Fibroblast of lung (primary cell): ENCODE measurements at regions not wholly inside any gene's neighbourhood (a gene's known extent, or its start where the extent isn't known, plus 50 kb on each side); places are given as distances from the start of the nearest gene placed in this dataset.

ENCODE experiments used
- DNase-seq, 2 donors: peaks; one replicate each; pipeline versions ENCODE4 v3.0.0 to v3.0.0-alpha.2; 2010; ENCODE audit warnings: low read depth in 2 of 2
- H2AFZ ChIP-seq: 2 replicates; pipeline ENCODE4 v1.5.1; 2012; ENCODE audit warnings: low read length, control low read depth, inconsistent platforms
- H3K27ac ChIP-seq: 2 replicates; pipeline ENCODE4 v1.5.1; 2011; ENCODE audit warnings: low read length, control low read depth; ENCODE audit not compliant: insufficient read depth
- H3K27me3 ChIP-seq: 2 replicates; pipeline ENCODE4 v1.5.1; 2011; ENCODE audit warnings: mild to moderate bottlenecking, low read length; ENCODE audit not compliant: control insufficient read depth, insufficient read depth
- H3K36me3 ChIP-seq: 2 replicates; pipeline ENCODE4 v1.5.1; 2011; ENCODE audit warnings: low read length; ENCODE audit not compliant: control insufficient read depth, insufficient read depth
- H3K4me1 ChIP-seq: 2 replicates; pipeline ENCODE4 v1.5.1; 2011; ENCODE audit warnings: low read length; ENCODE audit not compliant: control insufficient read depth, insufficient read depth; ENCODE audit errors: extremely low read depth
- H3K4me2 ChIP-seq: 2 replicates; pipeline ENCODE4 v1.5.1; 2011; ENCODE audit warnings: low read length, control low read depth; ENCODE audit not compliant: insufficient read depth; ENCODE audit errors: extremely low read depth
- H3K4me3 ChIP-seq, 4 experiments: fragments of 200-600 bp in 1 of 4; sonication (generic) in 1 of 4; replicated peaks in 1 of 4; 2 replicates each; pipeline ENCODE4 v1.5.1; 2011 to 2016; ENCODE audit warnings: low read length in 4 of 4, low read depth in 3 of 4, mild to moderate bottlenecking in 3 of 4, control low read depth in 2 of 4, inconsistent platforms in 1 of 4, mixed read lengths in 1 of 4; ENCODE audit not compliant: insufficient read depth in 1 of 4; ENCODE audit errors: control extremely low read depth in 1 of 4
- H3K79me2 ChIP-seq: 2 replicates; pipeline ENCODE4 v1.5.1; 2012; ENCODE audit warnings: mild to moderate bottlenecking, low read length, inconsistent platforms; ENCODE audit not compliant: control insufficient read depth, insufficient read depth
- H3K9ac ChIP-seq: 2 replicates; pipeline ENCODE4 v1.5.1; 2011; ENCODE audit warnings: mild to moderate bottlenecking, low read length, control low read depth; ENCODE audit not compliant: insufficient read depth
- H3K9me3 ChIP-seq: 2 replicates; pipeline ENCODE4 v1.5.1; 2012; ENCODE audit warnings: low read depth, low read length; ENCODE audit not compliant: control insufficient read depth, insufficient read depth
- H4K20me1 ChIP-seq: 2 replicates; pipeline ENCODE4 v1.5.1; 2011; ENCODE audit warnings: low read length; ENCODE audit not compliant: control insufficient read depth, insufficient read depth; ENCODE audit errors: extremely low read depth
- EZH2 ChIP-seq: IDR thresholded peaks from 2 replicates; pipeline ENCODE4 v1.5.1; 2012; ENCODE audit warnings: low read length, control low read depth, mild to moderate bottlenecking; ENCODE audit errors: missing control alignments
- TF ChIP-seq, protein P1 (sequence below), 2 donors: IDR thresholded peaks in 1 of 2; conservative IDR thresholded peaks in 1 of 2; 1 replicate in 1 of 2; 2 replicates in 1 of 2; pipeline ENCODE4 v1.5.1; 2011 to 2012; ENCODE audit warnings: low read length in 2 of 2, control low read depth in 1 of 2, inconsistent platforms in 1 of 2, low read depth in 1 of 2, mild to moderate bottlenecking in 1 of 2

DNA sequence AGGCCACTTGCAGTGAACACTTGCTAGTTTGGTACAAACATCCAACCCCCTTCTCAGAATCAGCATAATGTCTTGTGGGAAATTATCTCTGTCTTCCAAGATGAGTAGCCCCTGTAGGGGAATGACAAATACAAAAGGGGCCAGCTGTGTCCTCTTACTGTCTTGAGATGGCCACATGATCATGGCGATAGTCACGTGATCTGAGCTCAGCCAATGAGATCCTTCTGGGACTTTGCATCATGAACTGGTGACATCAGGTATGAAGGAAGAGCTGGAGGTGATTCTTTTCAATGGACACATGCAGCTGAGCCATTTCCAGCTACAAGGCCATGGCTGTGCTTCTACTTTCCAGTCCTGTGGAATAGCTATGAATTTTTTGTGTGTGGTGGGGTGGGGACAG, 206.3 kb downstream of the IRX1 start:
- Histone ChIP-seq H3K36me3 (no peaks in the 10 kb centered on the region), H3K27me3 (no peaks in the 10 kb centered on the region), H3K79me2 (no peaks in the 10 kb centered on the region), H3K4me2 (no peak overlapping the region), H3K9ac (no peak overlapping the region), H3K4me3 (no peak overlapping the region), H3K9me3 (no peaks in the 10 kb centered on the region), H4K20me1 (no peaks in the 10 kb centered on the region), H3K27ac (no peak overlapping the region), H3K4me1 (no peaks in the 10 kb centered on the region), H2AFZ (no peak overlapping the region)
- no peak for DNase-seq
- no peak for TF ChIP-seq EZH2
- TF ChIP-seq, protein P1, sequence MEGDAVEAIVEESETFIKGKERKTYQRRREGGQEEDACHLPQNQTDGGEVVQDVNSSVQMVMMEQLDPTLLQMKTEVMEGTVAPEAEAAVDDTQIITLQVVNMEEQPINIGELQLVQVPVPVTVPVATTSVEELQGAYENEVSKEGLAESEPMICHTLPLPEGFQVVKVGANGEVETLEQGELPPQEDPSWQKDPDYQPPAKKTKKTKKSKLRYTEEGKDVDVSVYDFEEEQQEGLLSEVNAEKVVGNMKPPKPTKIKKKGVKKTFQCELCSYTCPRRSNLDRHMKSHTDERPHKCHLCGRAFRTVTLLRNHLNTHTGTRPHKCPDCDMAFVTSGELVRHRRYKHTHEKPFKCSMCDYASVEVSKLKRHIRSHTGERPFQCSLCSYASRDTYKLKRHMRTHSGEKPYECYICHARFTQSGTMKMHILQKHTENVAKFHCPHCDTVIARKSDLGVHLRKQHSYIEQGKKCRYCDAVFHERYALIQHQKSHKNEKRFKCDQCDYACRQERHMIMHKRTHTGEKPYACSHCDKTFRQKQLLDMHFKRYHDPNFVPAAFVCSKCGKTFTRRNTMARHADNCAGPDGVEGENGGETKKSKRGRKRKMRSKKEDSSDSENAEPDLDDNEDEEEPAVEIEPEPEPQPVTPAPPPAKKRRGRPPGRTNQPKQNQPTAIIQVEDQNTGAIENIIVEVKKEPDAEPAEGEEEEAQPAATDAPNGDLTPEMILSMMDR (conservative IDR thresholded peaks at IDR 0.05 in 1 of 2, IDR thresholded peaks at IDR 0.05 in 1 of 2; ENCODE audit: low read depth in 1 of 2, low read length in 2 of 2): no peak

DNA sequence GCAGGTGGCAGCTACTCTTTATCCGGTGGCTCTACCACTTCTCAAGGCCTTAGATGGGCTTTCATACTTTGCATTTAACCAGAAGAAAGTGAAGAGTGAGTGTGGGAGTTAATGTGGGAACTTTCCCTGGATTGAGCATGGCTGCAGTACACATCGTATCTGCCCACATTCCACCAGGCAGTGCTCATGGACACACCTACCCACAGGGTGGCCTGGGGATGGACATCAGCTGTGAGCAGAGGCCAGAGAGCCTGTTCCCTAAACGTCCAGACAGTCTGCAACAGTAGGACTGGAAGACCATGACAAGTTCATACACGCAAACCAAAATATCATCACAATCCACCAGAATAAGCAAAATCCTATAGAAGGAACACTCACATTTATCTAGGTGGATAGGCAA, 213.8 kb downstream of the IRX1 start:
- Histone ChIP-seq H3K27me3 (no peaks in the 10 kb centered on the region), H3K9ac (no peak overlapping the region), H3K27ac (no peak overlapping the region), H4K20me1 (no peaks in the 10 kb centered on the region), H3K36me3 (no peaks in the 10 kb centered on the region), H3K79me2 (no peaks in the 10 kb centered on the region), H2AFZ (no peak overlapping the region), H3K9me3 (no peaks in the 10 kb centered on the region), H3K4me1 (no peaks in the 10 kb centered on the region), H3K4me2 (no peak overlapping the region), H3K4me3 (no peak overlapping the region)
- DNase-seq: no peak
- TF ChIP-seq, protein P1 (conservative IDR thresholded peaks at IDR 0.05 in 1 of 2, IDR thresholded peaks at IDR 0.05 in 1 of 2; ENCODE audit: low read depth in 1 of 2, low read length in 2 of 2): no peak
- no peak for TF ChIP-seq EZH2

DNA sequence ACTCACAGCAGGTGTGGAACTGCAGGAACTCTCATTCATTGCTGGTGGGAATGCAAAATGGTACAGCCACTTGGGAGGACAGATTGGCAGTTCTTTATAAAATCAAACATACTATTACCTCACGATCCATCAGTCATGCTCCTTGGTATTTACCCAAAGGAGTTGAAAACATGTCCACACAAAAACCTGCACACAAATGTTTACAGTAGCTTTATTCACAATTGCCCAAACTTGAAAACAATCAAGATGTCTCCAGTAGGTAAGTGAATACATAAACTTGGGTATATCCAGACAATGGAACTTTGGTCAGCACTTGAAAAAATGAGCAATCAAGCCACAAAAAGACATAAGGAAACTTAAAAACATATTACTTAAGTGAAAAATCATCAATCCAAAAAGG, 215.5 kb downstream of the IRX1 start:
- Histone ChIP-seq H3K79me2 (no peaks in the 10 kb centered on the region), H3K9me3 (no peaks in the 10 kb centered on the region), H2AFZ (no peak overlapping the region), H3K27ac (no peak overlapping the region), H3K4me2 (no peak overlapping the region), H3K36me3 (no peaks in the 10 kb centered on the region), H3K4me1 (no peaks in the 10 kb centered on the region), H3K4me3 (no peak overlapping the region), H3K9ac (no peak overlapping the region), H4K20me1 (no peaks in the 10 kb centered on the region), H3K27me3 (no peaks in the 10 kb centered on the region)
- DNase-seq: no peak
- no peak for TF ChIP-seq EZH2
- TF ChIP-seq, protein P1 (conservative IDR thresholded peaks at IDR 0.05 in 1 of 2, IDR thresholded peaks at IDR 0.05 in 1 of 2; ENCODE audit: low read depth in 1 of 2, low read length in 2 of 2): no peak
